Thymus (tissue), 11 donors: ENCODE measurements at regions not wholly inside any gene's neighbourhood (a gene's known extent, or its start where the extent isn't known, plus 50 kb on each side); places are given as distances from the start of the nearest gene placed in this dataset.

Source experiments
- DNase-seq, 9 donors: peaks; one replicate each; pipeline ENCODE4 v3.0.0-alpha.2; 2013; ENCODE audit warnings: low spot score in 9 of 9, low read depth in 6 of 9, missing footprints in 1 of 9
- H3K27ac ChIP-seq, 2 donors: one replicate each; pipeline ENCODE4 v1.5.1; 2013; ENCODE audit warnings: control low read depth in 1 of 2, low read depth in 1 of 2, low read length in 1 of 2, mild to moderate bottlenecking in 1 of 2, moderate library complexity in 1 of 2
- H3K27me3 ChIP-seq, 2 donors: one replicate each; pipeline ENCODE4 v1.5.1; 2013; ENCODE audit warnings: low read length in 1 of 2; ENCODE audit not compliant: control insufficient read depth in 2 of 2, insufficient read depth in 1 of 2
- H3K36me3 ChIP-seq, 2 donors: one replicate each; pipeline ENCODE4 v1.5.1; 2013; ENCODE audit warnings: low read length in 1 of 2, mild to moderate bottlenecking in 1 of 2, moderate library complexity in 1 of 2; ENCODE audit not compliant: control insufficient read depth in 2 of 2, insufficient read depth in 2 of 2
- H3K4me1 ChIP-seq, 2 donors: one replicate each; pipeline ENCODE4 v1.5.1; 2013; ENCODE audit warnings: low read length in 2 of 2; ENCODE audit not compliant: control insufficient read depth in 2 of 2, insufficient read depth in 2 of 2
- H3K4me3 ChIP-seq, 2 donors: one replicate each; pipeline ENCODE4 v1.5.1; 2013; ENCODE audit warnings: low read length in 2 of 2, control low read depth in 1 of 2, mild to moderate bottlenecking in 1 of 2
- H3K9me3 ChIP-seq, 2 donors: one replicate each; pipeline ENCODE4 v1.5.1; 2013; ENCODE audit warnings: low read length in 1 of 2, mild to moderate bottlenecking in 1 of 2; ENCODE audit not compliant: control insufficient read depth in 2 of 2, insufficient read depth in 1 of 2
- WGBS: extraction: QIAGEN DNeasy Blood & Tissue Kit; methylation state at CpG from one replicate; pipeline ENCODE4 v1.1.7; 2013; 5-methylcytosine and 5-hydroxymethylcytosine counted together
- donor health status: healthy.

DNA sequence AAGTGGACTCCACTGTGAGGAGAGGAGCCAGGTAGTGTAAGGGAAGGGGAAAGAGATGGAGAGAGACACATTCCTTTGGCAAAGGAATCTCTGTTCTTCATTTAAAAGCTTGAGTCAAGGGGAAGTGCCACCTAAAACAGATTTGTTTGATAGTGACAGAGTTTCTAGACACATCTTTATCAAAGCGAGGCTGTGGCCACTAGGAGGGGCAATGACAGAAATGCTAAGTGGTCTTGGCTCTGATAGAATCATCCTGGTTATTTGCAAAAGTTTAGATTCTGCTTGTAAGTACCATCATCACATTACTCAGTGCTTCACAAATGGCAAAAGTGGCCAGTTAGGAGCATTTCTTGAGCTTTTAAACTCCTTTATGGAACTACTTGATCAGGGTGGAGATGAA lies 261.4 kb downstream of the CNTN3 start:
- Histone ChIP-seq H3K27ac (no peak overlapping the region), H3K9me3 (peaks cover 0 to 6% of the 10 kb centered on the region in 2 donors), H3K4me1 (no peaks in the 10 kb centered on the region), H3K4me3 (no peak overlapping the region), H3K36me3 (no peaks in the 10 kb centered on the region), H3K27me3 (no peaks in the 10 kb centered on the region)
- 79% methylated on average over 1 of the region's 1 CpG for WGBS
- DNase-seq: no peak

- H3K9me3 ChIP-seq: peaks cover 0 to 6% of the 10 kb centered on the region in 2 donors
- no peaks in the 10 kb centered on the region for H3K27me3 ChIP-seq
- H3K4me1 ChIP-seq: no peaks in the 10 kb centered on the region
- WGBS: 100% methylated on average over 1 of the region's 1 CpG
- no peak overlapping the region for H3K27ac ChIP-seq
- no peak for DNase-seq
- no peaks in the 10 kb centered on the region for H3K36me3 ChIP-seq
- no peak overlapping the region for H3K4me3 ChIP-seq
Observed at GRCh38 chr3:74352166-74352565, 262.3 kb downstream of the CNTN3 start.

GRCh38 chr3:74351213-74351612 lies 263.2 kb downstream of the CNTN3 start:
- H3K27me3 ChIP-seq: no peaks in the 10 kb centered on the region
- 85% methylated on average over 5 of the region's 5 CpGs for WGBS

DNA sequence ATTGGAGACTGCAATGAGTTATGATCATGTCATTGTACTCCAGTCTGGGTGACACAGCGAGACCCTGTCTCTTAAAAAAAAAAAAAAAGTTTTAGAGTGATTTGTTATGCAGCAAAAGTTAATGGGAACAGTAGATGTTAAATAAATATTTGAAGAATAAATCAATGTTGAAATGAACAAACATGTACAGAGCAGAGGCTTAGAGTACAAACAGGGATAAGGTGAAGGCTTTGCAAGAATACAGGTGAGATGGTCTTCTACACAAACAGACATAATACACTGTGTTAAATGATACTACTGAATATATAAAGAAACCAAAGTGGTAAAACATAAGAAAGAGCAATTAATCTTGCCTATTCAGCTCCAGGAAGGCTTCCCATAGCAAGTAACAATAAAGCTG lies 265.4 kb downstream of the CNTN3 start:
- H3K27me3 ChIP-seq: no peaks in the 10 kb centered on the region
- H3K9me3 ChIP-seq: no peaks in the 10 kb centered on the region
- H3K4me3 ChIP-seq: no peak overlapping the region
- no peak for DNase-seq
- WGBS: 82% methylated on average over 1 of the region's 1 CpG
- H3K27ac ChIP-seq: no peak overlapping the region
- H3K36me3 ChIP-seq: no peaks in the 10 kb centered on the region
- H3K4me1 ChIP-seq: no peaks in the 10 kb centered on the region

More at GRCh38 chr3:74351213-74351612, 263.2 kb downstream of the CNTN3 start:
- no peak overlapping the region for H3K27ac ChIP-seq
- no peak for DNase-seq
- no peak overlapping the region for H3K4me3 ChIP-seq
- H3K9me3 ChIP-seq: peaks cover 0 to 6% of the 10 kb centered on the region in 2 donors
- no peaks in the 10 kb centered on the region for H3K4me1 ChIP-seq
- H3K36me3 ChIP-seq: no peaks in the 10 kb centered on the region

- no peak for DNase-seq
- Histone ChIP-seq H3K27me3 (no peaks in the 10 kb centered on the region), H3K4me1 (no peaks in the 10 kb centered on the region), H3K4me3 (no peak overlapping the region), H3K36me3 (no peaks in the 10 kb centered on the region), H3K27ac (no peak overlapping the region), H3K9me3 (no peaks in the 10 kb centered on the region)
- WGBS: 89% methylated on average over 2 of the region's 2 CpGs
Observed at GRCh38 chr3:74347563-74348268, 266.7 kb downstream of the CNTN3 start.

DNA sequence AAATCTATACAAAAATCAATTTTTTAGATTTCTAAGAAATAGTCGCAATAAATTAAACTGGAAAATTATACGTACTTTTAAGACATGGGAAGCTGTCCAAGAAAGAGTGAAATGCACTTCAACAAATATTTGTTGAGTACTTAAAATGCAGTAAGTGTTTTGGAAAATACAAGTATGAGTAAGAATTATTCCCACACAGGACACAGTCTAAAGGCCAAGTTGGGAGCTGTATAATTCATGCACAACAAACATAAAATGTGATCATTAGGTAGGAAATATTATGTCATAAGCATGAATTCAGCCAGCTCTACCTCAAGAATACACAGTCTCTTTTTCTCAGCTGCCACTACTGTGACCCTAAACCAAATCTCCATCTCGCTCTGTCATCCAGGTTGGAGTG lies 267.6 kb downstream of the CNTN3 start:
- H3K9me3 ChIP-seq: no peaks in the 10 kb centered on the region
- H3K36me3 ChIP-seq: no peaks in the 10 kb centered on the region
- H3K27me3 ChIP-seq: no peaks in the 10 kb centered on the region
- no peak for DNase-seq
- H3K4me3 ChIP-seq: no peak overlapping the region
- 88% methylated on average over 3 of the region's 3 CpGs for WGBS
- H3K27ac ChIP-seq: no peak overlapping the region
- H3K4me1 ChIP-seq: no peaks in the 10 kb centered on the region

DNA sequence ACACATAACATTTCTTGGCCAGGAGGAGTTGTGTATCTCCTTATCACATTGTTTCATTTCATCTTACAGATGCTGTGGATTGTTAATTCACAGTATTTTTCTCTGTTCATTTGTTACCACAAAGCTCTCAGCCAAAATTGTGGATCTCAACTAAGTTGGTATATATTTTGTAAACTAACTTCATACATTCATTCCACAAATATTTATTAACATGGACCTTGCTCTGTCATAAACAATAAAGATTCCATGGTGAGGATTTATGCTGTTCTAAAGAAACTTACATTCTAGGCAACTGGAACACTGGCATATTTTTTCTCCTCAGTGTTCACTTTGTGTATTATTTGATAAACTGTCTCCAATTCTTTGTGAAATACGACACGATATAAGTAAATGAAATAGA lies 268.8 kb downstream of the CNTN3 start:
- 96% methylated on average over 2 of the region's 2 CpGs for WGBS
- Histone ChIP-seq H3K9me3 (no peaks in the 10 kb centered on the region), H3K36me3 (no peaks in the 10 kb centered on the region), H3K4me3 (no peak overlapping the region), H3K4me1 (no peaks in the 10 kb centered on the region), H3K27ac (no peak overlapping the region), H3K27me3 (no peaks in the 10 kb centered on the region)
- no peak for DNase-seq

- no peaks in the 10 kb centered on the region for H3K9me3 ChIP-seq
- no peak for DNase-seq
- H3K27ac ChIP-seq: no peak overlapping the region
- no peaks in the 10 kb centered on the region for H3K36me3 ChIP-seq
- no peaks in the 10 kb centered on the region for H3K4me1 ChIP-seq
- H3K4me3 ChIP-seq: no peak overlapping the region
- H3K27me3 ChIP-seq: no peaks in the 10 kb centered on the region
- 94% methylated on average over 3 of the region's 3 CpGs for WGBS
Observed at GRCh38 chr3:74344865-74345440, 269.5 kb downstream of the CNTN3 start.

- Histone ChIP-seq H3K4me3 (no peak overlapping the region), H3K36me3 (no peaks in the 10 kb centered on the region), H3K27ac (no peak overlapping the region), H3K4me1 (no peaks in the 10 kb centered on the region), H3K27me3 (no peaks in the 10 kb centered on the region), H3K9me3 (no peaks in the 10 kb centered on the region)
- 97% methylated on average over 4 of the region's 4 CpGs for WGBS
- no peak for DNase-seq
Observed at GRCh38 chr3:74343391-74343790, 271.1 kb downstream of the CNTN3 start.
